GM18861 (cell line): ENCODE measurements at regions not wholly inside any gene's neighbourhood (a gene's known extent, or its start where the extent isn't known, plus 50 kb on each side); places are given as distances from the start of the nearest gene placed in this dataset.

Experiments used
- ATAC-seq: cut with Tn5 transposase; IDR thresholded peaks from one replicate; pipeline ENCODE4 v1.9.1; 2021; ENCODE audit not compliant: unreplicated experiment

DNA sequence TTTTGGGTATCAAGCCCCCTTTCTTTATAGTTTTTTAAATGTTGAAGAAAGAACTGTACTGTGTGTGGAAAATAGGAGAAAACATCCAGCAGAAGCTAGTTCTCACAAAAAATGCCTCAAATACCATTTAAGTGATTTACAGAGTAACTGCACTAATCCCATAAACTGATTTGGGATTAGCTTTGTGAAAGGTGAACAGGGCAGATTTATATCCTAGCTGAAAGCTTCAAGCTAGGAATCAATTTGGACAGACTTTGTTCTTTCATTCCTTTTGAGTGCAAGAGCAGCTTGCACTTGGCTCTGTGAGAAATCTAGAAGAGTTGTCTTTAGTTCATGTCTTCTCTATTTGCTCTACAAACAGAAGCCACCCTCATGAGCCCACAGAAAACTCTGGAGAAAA is 183.9 kb upstream of the VRK2 start:
- no peak for ATAC-seq

DNA sequence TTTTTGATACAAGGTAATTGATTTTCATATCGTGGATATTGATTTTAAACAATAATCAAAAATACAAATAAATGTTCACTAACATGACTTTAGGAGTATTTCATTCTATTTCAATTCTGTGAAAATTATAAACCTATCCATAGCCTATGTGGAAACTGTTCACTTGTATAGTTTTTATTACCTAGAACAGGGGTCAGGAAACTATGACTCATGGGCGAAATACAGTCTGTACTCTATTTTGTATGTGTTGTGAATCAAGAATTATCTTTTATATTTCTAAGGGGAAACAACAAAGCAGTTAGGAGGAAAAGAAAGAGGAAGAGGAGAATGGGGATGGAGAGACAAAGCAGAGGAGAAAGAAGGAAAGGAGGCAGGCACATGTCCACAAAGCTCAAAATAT is 181.7 kb upstream of the VRK2 start:
- no peak for ATAC-seq

DNA sequence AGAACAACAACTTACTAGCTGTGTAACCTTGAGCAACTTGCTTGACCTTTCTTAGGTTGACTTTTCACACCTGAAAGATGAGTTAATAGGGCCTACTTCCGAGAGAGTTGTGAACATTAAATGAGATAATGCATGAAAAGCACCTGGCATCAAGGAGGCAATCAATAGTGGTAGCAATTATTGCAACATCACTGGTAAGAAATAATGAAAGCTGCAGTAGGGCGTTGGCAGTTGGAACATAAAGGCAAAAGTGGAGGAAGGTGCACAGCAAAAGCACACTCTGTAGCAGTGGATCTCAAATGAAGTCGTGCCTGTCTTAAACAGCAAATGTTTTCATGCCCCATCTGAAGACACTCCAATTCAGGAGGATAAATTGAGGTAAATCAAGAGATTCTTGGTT is 178.9 kb upstream of the VRK2 start:
- no peak for ATAC-seq

DNA sequence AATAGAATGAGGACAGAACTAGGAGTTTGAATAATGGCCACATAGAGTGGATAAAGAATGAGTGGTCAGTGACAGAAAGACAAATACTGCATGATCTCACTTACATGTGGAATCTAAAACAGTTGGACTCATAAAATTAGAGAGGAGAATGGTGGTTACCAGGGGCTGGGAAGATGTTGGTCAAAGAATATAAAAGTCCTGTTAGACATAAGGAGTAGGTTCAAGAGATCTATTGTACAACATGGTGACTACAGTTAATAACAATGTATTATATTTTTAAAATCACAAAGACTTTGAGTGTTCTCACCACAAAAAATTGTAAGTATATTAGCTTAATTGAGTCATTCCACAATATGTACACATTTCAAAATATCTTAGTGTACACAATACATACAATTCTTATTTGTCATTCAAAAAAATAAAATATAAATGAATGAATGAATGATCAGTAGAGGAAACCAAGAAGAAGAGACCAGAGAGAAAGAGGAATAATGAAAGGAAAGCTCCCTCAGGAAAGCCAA is 177.9 kb upstream of the VRK2 start:
- ATAC-seq = no peak

DNA sequence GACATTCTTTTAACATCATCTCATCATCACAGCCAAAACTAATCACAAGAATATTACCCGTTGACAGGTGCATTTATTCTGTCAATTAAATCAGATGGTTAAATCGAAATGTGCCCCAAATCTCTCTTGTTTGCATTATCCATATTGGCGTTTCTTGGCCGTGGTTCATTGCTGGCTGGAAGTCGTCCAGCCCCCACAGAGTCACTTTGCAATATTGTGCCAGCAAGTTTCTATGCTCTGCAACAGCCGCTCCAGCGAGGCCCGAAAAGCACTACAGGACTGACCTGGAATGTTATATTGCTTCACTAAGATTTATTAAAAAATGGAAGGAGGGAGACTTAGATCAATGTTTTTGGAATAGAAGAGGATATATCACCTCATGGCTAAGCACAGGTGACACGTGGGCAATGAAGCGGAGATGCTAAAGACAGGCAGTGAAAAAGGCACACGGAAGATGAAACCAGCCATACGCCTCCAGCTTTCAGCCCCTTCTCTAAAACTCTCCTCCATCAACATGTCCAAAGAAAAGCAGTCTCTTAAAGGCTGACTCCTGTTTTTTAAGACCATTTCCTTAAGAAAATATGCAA is 176.8 kb upstream of the VRK2 start:
- ATAC-seq = no peak

DNA sequence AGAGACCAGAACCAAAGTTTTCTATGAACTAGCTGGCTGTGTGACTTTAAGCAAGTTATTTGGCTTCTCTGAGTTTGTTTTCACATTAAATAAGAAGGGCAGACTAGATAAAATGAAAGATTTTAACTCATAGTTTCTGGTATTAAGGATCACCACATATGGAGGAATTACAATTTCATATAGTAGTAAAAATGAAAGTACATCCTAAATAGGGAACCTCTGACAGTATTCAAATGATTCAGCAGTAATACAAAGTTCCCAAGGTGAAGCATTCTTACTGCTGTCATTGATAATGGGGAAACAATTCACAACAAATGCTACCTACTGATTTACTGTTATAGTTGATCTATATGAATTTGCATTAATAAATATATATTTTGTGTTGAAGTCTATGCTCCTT is 170.3 kb upstream of the VRK2 start:
- peak; percentile 33 for ATAC-seq

DNA sequence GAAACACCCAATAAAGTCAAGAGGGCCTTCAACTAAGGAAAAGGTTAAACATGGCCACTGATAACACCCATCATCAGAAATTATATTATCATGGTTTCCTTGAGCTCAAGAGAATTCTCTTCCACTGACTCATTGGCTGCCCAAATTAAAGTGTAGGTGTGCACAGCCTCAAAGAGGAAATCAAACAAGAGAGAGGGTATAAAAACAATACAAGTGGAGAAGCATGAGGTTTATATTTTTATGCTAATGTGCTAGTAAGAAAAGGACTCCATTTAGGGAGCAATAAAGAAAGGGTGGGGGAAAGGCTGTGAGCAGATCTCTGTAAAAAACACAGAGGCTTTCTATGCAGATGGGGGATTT is 168.8 kb upstream of the VRK2 start:
- ATAC-seq = no peak

DNA sequence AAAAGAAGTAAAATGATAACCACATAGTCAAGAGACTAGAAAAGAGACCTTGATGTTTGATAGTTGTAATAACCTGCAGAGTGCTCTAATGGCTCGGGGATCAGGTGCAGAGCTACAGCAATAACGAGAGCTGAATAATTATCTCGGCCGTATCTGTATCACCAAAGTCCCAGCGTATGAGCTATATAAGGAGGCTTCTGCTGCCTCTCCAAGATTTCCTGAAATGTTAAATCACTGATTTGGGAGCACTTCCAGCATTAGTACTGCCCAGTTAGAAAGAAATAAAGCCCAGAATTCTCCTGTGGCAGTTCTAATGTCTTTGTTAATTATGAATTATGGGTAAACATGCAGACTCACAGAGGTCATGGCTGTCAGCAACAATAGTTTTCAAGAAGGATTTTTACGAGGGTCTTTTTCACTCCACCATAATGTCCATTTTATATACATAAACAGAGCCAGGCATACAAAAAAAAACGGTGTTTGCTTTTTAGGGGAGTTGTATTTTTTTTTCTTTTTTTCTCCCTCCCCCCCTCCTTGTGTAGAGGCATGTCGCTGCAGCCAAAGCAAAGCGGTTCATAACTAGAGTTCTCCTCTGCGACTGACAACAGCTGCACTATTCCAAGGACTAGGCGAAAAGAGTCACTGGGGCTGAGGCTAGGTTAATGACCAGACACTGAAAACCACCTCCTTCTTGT is 168.3 kb upstream of the VRK2 start:
- ATAC-seq = peak; percentile 21

DNA sequence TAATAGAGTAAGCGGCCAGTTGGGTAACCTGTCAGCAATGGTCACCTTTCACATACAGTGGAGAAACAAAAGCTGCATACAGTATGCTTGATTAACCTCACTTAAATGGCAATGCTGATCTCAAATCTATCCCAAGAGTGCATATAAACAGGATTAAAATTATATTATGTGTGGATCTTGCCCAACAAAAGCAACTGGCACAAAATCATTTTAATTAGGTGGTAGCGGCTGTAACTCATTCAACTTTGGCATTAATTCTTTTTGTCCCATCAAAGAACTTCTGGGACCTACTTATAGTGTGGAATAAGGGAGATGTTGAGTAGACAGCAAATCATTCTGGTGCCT is 167.8 kb upstream of the VRK2 start:
- no peak for ATAC-seq

DNA sequence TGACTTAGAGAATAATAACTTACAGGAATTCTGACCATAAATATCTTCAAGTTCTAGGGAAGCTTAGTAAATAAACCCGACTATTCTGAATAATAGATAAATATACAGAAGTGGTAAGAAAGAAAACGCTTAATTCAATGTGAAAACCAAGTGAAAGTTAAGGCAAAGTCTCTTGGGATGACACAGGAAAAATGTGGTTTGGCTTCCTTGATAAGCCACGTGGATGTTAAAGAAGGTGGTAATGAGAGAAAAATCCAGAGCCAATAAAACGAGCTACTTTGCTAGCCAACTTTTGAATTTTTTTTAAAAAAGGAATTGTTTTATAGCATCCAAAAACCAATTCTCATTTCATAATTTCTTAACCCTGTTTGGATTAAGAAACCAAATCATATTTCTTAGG is 166.2 kb upstream of the VRK2 start:
- ATAC-seq = no peak

DNA sequence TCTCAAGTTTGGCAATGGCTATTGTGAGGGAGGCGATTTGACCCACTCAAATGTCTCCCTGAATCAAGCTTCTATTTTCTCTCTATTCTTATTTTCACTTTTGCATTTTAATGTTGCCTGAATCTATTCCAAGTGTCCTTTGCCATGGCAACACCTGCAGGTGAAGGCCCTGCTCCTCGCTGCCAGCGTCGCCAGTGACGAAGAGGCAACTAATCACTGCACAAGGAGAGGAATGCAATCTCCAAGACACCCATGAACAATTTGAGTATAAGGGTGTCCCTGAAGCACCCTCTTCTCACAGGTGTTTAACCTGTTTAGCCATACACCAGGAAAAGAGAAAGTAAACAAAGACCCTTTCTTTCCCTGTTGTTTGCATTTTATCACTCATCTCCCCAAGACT is 165.6 kb upstream of the VRK2 start:
- ATAC-seq = no peak

DNA sequence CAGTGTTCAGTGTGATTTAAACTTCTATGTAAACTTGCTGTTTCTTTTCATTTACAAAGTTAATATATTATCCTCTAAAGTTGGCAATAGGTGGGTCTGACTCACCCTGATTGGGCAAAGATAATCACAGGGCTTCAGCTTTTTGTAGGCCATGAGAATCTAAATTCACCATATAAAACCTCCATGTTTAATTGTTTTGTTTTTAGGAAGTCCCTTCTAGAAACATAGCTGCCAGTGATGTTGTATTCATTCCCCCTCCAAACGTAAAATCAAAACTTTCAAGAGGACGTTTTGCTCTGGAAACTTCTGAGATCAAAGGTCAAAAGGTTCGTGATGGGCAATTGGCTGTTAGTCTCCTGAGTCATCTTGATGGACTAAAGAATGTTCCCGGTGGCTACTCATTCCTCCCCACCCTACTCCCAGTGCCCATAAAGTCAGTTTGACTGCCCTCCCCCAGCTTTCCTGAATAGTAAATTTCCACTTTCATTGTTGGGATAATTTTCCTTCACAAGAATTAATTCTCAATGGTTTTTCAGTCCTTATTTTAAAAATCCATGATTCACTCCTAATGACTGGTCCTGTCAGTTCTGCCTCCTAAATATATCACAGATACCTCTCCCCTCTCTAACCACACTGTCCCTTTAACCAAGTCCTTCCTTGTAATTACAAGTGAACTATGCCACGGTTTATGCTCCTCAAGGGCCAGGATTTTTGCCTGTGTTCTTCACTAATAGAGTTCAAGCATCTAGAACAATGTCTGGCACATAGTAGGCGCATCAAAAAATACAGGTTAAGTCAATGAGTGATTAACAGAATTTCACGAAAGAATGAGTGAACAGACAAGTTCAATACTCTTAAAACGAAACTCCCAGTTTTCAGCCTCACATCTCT is 164.4 kb upstream of the VRK2 start:
- no peak for ATAC-seq

DNA sequence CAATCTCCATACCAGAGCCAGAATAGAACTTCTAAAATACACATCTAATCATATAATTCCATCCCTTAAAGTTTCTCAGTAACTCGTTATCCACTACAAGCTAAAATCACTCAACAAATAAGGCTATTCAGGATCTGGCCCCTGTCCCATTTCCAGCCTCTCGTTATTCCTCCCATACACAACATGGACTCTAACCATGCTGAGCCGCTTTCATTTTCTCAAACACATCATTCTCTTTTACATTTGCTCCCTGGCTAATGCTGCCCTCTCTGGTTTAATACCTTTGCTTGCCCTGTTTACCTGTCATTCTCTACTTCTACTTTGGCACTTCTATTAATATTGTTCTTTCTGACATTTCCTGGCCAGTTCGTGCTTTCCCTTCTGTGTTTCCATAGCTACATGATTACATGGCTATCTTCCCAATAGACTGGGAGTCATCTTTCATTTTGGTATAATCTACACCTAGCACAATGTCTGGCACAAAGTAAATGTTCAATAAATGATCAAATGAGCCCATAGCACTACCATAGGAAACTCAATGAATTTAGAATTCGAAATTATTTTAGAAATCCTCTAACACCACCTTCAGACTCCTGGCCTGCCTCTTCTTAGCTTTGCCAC is 163.6 kb upstream of the VRK2 start:
- ATAC-seq = peak; percentile 24

DNA sequence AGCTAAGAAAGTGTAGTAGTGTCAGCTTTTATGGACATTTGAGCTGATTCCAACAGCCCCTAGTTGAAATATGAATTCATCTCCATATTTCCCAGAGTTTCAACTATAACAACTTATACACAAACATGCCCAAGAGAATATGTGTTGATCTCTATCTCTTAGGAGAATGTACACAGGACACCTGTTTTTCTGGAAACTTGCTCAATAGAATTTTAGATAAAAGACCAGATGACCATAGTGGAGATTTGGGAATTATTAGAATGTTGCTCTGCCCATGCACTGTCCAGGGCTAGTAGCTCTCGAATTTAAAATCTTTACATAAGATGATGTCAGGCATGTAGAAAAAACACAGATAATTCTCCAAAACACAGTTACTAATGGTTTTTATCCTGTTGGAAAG is 162.3 kb upstream of the VRK2 start:
- ATAC-seq = no peak

DNA sequence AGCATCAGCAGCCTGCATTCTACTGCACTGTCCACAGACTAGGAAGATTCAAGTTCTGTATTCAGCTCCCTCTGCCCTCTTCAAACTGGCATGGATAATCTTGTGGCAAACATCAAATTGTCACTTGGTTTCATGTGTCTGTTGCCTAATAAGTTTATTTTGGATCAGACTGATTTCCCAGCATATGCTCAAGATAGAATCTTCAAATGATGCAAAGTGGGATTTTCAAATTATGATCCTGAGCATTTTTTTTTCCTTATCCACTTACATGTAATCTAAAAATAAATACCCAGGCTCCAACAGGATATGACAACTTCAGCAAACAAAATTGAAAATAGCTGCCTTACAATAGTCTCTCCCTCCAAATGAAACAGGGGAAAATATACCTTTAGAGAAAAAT is 160.9 kb upstream of the VRK2 start:
- ATAC-seq = no peak

DNA sequence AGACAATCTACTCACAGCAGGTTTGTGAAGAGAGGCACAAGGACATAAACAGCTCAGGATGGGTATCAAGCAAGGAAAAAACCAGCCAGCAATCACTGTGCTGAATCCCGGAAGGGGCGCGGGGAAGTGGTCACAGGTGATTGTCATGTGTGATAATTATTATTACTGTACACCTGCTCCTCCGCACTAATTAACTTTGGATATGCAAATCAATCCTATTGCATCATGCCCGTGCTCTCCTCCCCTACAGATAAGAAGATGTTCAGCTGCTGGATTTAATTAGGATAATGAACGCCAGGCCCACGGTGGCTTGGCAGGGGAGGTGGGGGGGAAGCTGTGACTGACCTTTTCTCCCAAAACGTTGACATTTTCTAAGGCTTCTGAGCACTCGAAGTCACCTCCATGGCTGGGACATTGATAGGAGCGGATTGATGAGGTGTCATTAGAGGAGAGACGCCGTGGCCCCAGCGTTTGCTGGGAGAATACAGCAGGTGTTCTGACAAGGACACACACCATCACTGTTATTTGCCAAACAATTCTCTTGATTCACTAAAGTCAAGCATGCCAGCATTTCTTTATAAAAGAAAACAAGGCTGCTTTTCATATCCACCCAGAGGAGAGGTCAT is 160.3 kb upstream of the VRK2 start:
- no peak for ATAC-seq

DNA sequence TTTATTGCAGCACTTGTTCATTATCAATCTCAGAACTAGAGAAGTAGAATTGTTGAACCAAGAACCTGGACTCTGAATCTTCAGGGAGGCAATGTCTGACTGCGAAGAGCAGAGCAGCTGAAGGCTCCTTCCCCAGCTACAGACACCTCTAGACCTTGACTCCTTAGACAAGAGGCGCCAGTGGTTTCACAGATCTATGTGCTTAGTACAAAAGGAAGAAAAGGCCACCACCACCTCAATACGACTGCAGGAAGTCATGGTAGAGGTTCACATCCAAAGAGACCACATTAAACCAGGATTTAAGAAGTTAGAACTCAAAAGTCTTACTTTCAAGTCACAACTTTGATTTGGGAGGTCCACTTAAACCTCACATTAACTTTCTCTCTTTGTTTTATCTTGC is 158.1 kb upstream of the VRK2 start:
- ATAC-seq = no peak

DNA sequence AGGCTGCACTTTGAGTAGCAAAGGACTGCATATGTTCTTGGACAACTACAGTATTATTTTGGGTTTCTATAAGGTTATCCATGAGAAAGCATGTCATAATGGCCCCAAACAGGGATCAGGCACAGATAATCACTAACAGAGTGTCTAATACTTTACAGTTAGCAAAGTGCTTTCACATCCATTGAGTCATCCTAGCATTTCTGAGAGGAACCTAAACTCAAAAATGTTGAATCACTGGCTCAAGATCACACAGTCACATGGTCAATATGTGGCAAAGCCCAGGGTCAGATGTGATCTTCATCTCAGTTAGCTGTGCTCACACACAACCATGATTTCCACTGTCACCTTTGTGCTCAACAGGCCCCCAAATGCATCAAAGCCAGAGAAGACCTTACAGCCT is 156.1 kb upstream of the VRK2 start:
- peak; percentile 51 for ATAC-seq

DNA sequence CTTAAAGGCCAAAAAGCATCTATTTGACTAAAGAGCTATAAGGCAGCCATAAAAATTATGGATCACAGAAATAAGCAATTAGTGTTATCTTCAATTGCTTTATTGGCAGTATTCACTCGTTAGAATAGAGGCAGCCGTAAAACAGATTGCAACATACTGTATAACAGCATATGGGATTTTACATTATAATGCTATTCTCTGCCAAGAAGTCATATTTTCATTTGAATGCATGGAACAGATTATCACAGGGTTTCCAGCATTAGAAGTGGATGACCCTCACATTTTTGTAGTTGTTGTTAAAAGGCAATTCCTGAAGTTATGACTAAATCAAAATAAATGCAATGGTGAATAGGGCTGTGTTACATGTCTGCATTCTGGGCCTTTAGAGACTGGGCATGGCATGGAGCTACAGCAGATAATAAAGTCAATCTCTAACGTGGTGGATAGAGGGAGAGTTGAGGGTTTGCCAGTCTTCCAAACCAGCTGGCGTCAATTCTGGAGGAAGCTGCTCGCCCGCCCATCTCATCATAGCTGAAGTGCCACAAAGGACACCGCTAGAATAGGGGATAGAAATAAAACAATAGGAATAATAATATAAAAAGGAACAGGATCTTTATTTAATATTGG is 155.4 kb upstream of the VRK2 start:
- no peak for ATAC-seq

DNA sequence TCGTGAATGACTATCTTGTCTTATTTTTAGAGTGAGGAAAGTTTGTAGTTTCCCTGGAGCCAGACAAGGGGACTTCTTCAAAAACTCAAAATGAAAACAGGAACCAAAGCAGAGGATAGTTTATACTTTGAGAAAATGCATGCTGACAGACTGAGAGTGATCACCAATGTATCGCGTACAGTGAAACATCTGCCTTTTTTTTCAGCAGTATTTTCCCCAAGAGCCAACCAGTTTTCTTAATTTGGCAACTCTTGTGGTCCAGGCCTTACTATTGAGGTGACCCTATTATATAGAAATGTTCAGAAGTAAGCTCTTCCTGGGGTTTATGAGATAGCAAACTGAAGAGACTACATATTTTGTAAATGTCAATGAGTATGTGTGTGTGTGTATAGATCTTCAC is 153.7 kb upstream of the VRK2 start:
- peak; percentile 57 for ATAC-seq

DNA sequence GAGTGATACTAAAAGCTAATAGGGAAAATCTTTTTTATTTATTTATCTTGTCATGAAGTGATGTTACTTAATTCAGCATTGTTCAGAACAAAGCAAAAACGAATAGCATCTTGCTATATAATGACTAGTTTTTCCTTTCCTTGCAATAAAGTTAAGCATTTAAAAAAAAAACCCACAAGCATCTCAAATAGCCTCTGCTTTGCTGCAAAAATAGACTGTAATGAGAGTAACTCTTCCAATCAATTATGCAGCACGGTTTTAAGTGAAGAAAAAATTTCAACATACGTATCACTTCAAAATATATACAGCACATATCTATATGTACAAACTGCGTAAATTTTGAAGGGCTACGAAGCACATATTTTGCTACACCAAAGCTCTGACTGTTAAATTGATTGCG is 153.3 kb upstream of the VRK2 start:
- no peak for ATAC-seq
